CD14-positive monocyte (primary cell): ENCODE measurements at regions not wholly inside any gene's neighbourhood (a gene's known extent, or its start where the extent isn't known, plus 50 kb on each side); places are given as distances from the start of the nearest gene placed in this dataset.

ENCODE experiments used
- DNase-seq, 3 donors: peaks; one replicate each; pipeline ENCODE4 v3.0.0-alpha.2; 2011 to 2022
- H2AFZ ChIP-seq: 2 replicates; pipeline ENCODE4 v1.6.0; 2012; ENCODE audit warnings: mild to moderate bottlenecking, low read depth, low read length, inconsistent platforms; ENCODE audit not compliant: insufficient read depth, poor library complexity, severe bottlenecking
- H3K27ac ChIP-seq, 2 donors: 1 replicate in 1 of 2; 2 replicates in 1 of 2; pipeline ENCODE4 v1.5.1; 2012 to 2013; ENCODE audit warnings: low read length in 2 of 2, control low read depth in 1 of 2, inconsistent platforms in 1 of 2, low read depth in 1 of 2, mild to moderate bottlenecking in 1 of 2
- H3K27me3 ChIP-seq, 2 donors: one replicate each; pipeline versions ENCODE4 v1.6.0 to v1.6.1; 2011 to 2013; ENCODE audit warnings: low read length in 2 of 2; ENCODE audit not compliant: control insufficient read depth in 2 of 2, insufficient read depth in 2 of 2
- H3K36me3 ChIP-seq, 2 donors: replicated peaks in 1 of 2; 1 replicate in 1 of 2; 2 replicates in 1 of 2; pipeline versions ENCODE4 v1.5.1 to v1.6.1; 2012 to 2013; ENCODE audit warnings: low read length in 2 of 2, control low read depth in 1 of 2, inconsistent platforms in 1 of 2, mild to moderate bottlenecking in 1 of 2; ENCODE audit not compliant: insufficient read depth in 2 of 2, control insufficient read depth in 1 of 2
- H3K4me1 ChIP-seq, 2 donors: 1 replicate in 1 of 2; 2 replicates in 1 of 2; pipeline versions ENCODE4 v1.5.1 to v1.6.1; 2012 to 2013; ENCODE audit warnings: low read length in 2 of 2, control low read depth in 1 of 2, inconsistent platforms in 1 of 2, mild to moderate bottlenecking in 1 of 2, moderate library complexity in 1 of 2; ENCODE audit not compliant: insufficient read depth in 2 of 2, control insufficient read depth in 1 of 2
- H3K4me2 ChIP-seq: replicated peaks from 2 replicates; pipeline ENCODE3; 2012; ENCODE audit warnings: low read length, moderate library complexity, mild to moderate bottlenecking; ENCODE audit not compliant: poor library complexity, severe bottlenecking; ENCODE audit errors: extremely low read depth
- H3K4me3 ChIP-seq, 3 experiments: fragments of 200-600 bp in 1 of 3; sonication (generic) in 1 of 3; replicated peaks in 1 of 3; 1 replicate in 2 of 3; 2 replicates in 1 of 3; pipeline ENCODE4 v1.5.1; 2011 to 2013; ENCODE audit warnings: low read length in 3 of 3, mild to moderate bottlenecking in 3 of 3, control low read depth in 2 of 3, low read depth in 2 of 3, inconsistent platforms in 1 of 3, moderate library complexity in 1 of 3
- H3K79me2 ChIP-seq: 2 replicates; pipeline ENCODE4 v1.6.0; 2012; ENCODE audit warnings: mild to moderate bottlenecking, control low read depth, inconsistent platforms, low read length, moderate library complexity; ENCODE audit not compliant: insufficient read depth
- H3K9ac ChIP-seq: 2 replicates; pipeline ENCODE4 v1.6.0; 2017; ENCODE audit warnings: low read length, mild to moderate bottlenecking; ENCODE audit not compliant: insufficient read depth, poor library complexity, severe bottlenecking
- H3K9me3 ChIP-seq, 2 donors: replicated peaks in 1 of 2; 1 replicate in 1 of 2; 2 replicates in 1 of 2; pipeline versions ENCODE4 v1.5.1 to v1.6.1; 2012 to 2013; ENCODE audit warnings: low read length in 2 of 2, control low read depth in 1 of 2; ENCODE audit not compliant: control insufficient read depth in 1 of 2, insufficient read depth in 1 of 2
- H4K20me1 ChIP-seq: 2 replicates; pipeline ENCODE4 v1.6.0; 2012; ENCODE audit warnings: mild to moderate bottlenecking, low read length, control low read depth, moderate library complexity; ENCODE audit not compliant: insufficient read depth
- H3K27ac Mint-ChIP-seq, 7 donors: one replicate each; pipeline ENCODE4 v1.8.0; 2020; ENCODE audit warnings: mild to moderate bottlenecking in 7 of 7, mixed read lengths in 7 of 7, moderate library complexity in 6 of 7, inconsistent platforms in 2 of 7
- H3K27me3 Mint-ChIP-seq, 3 donors: one replicate each; pipeline ENCODE4 v1.8.0; 2021 to 2022; ENCODE audit warnings: low read depth in 3 of 3, mild to moderate bottlenecking in 3 of 3, mixed read lengths in 3 of 3, moderate library complexity in 3 of 3, inconsistent platforms in 1 of 3
- H3K36me3 Mint-ChIP-seq, 2 donors: one replicate each; pipeline ENCODE4 v1.8.0; 2020; ENCODE audit warnings: mixed read lengths in 2 of 2, inconsistent platforms in 1 of 2, mild to moderate bottlenecking in 1 of 2
- H3K4me1 Mint-ChIP-seq: one replicate; pipeline ENCODE4 v1.8.0; 2020; ENCODE audit warnings: mild to moderate bottlenecking, mixed read lengths
- H3K4me3 Mint-ChIP-seq, 2 donors: one replicate each; pipeline ENCODE4 v1.8.0; 2020; ENCODE audit warnings: mild to moderate bottlenecking in 2 of 2, mixed read lengths in 2 of 2, moderate library complexity in 1 of 2
- H3K9me3 Mint-ChIP-seq, 7 donors: one replicate each; pipeline ENCODE4 v1.8.0; 2020 to 2022; ENCODE audit warnings: mixed read lengths in 7 of 7, mild to moderate bottlenecking in 6 of 7, moderate library complexity in 6 of 7, inconsistent platforms in 2 of 7
- WGBS: methylation state at CpG from one replicate; pipeline ENCODE4 v1.1.5; 2013; ENCODE audit warnings: missing lambda C conversion rate; ENCODE audit not compliant: insufficient coverage; 5-methylcytosine and 5-hydroxymethylcytosine counted together
- intact Hi-C, 2 donors: fragments of 100-400 bp; cut with micrococcal nuclease; formaldehyde crosslinking; loops; one replicate each; pipeline versions ENCODE4 v1.15.0 to v1.15.1; 2023
- TF ChIP-seq, protein P1 (sequence below): fragments of 200-600 bp; IDR thresholded peaks from one replicate; pipeline ENCODE4 v1.8.0; 2022; ENCODE audit warnings: antibody characterized with exemption, mild to moderate bottlenecking

DNA sequence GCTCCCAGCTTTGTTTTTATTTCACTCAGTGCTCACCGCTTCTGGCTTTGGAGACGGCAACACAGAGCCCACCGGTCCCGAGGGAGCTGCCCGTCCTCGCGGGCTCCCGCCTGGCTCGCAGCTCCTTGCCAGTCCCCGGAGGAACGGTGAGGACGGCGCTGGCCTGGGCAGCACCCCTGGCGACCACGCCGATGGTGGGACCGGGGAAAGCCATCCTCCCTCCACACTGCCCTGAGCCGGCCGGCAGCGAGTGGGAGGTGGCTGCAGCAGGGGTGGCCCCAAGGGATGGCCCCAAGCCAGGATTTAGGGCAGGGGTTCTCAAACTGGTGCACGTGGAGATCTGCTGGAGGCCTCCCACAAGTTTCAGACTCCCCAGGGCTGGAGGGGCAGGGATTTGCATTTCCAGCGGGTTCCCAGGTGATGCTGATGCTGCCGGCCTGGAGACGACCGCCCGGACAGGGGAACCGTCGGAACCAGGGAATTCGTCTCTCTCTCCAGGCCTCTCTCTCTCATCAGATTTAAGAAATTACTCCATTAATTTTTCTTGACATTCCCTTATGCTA, 293.2 kb upstream of the IRX4 start:
- Histone ChIP-seq H3K9me3 (no peaks in the 10 kb centered on the region), H3K4me1 (no peaks in the 10 kb centered on the region), H3K79me2 (no peaks in the 10 kb centered on the region), H3K27ac (no peak overlapping the region), H3K4me2 (no peak overlapping the region), H3K27me3 (no peaks in the 10 kb centered on the region), H3K9ac (no peak overlapping the region), H3K4me3 (no peak overlapping the region), H4K20me1 (no peaks in the 10 kb centered on the region), H3K36me3 (no peaks in the 10 kb centered on the region), H2AFZ (no peak overlapping the region)
- peaks cover 6 to 7% (median 6%) of the 10 kb centered on the region in 3 donors for H3K27me3 Mint-ChIP-seq
- DNase-seq, result no peak
- intact Hi-C loops, result no loop called here
- WGBS, result 93% methylated on average over 16 of the region's 29 CpGs
- H3K4me3 Mint-ChIP-seq, result no peak overlapping the region
- H3K4me1 Mint-ChIP-seq, result no peaks in the 10 kb centered on the region
- no peaks in the 10 kb centered on the region for H3K36me3 Mint-ChIP-seq
- H3K27ac Mint-ChIP-seq, result no peak overlapping the region
- TF ChIP-seq, protein P1, sequence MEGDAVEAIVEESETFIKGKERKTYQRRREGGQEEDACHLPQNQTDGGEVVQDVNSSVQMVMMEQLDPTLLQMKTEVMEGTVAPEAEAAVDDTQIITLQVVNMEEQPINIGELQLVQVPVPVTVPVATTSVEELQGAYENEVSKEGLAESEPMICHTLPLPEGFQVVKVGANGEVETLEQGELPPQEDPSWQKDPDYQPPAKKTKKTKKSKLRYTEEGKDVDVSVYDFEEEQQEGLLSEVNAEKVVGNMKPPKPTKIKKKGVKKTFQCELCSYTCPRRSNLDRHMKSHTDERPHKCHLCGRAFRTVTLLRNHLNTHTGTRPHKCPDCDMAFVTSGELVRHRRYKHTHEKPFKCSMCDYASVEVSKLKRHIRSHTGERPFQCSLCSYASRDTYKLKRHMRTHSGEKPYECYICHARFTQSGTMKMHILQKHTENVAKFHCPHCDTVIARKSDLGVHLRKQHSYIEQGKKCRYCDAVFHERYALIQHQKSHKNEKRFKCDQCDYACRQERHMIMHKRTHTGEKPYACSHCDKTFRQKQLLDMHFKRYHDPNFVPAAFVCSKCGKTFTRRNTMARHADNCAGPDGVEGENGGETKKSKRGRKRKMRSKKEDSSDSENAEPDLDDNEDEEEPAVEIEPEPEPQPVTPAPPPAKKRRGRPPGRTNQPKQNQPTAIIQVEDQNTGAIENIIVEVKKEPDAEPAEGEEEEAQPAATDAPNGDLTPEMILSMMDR, result no peak
- H3K9me3 Mint-ChIP-seq, result peaks cover 0 to 2% (median 0%) of the 10 kb centered on the region in 7 donors

DNA sequence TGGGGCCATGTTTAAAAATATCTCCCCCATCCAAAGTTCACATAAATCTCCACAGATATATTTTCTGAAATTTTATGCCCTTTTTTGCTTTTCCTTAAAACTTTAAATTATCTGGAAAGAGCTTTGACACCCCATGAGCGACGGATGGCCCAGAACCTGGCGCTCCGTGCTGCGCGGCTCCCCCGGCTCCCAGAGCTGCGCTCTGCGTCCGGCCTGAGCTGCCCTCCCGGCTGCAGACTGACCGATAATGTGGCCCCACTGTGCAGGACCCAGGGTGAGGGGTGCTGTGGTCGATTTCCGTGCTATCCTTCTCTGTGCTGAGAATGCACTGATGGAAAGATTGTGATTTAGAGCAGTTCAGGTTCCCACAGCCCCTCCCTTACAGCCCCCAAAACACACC, 292.3 kb upstream of the IRX4 start:
- Mint-ChIP-seq H3K36me3 (no peaks in the 10 kb centered on the region), H3K27me3 (peaks cover 5 to 7% (median 6%) of the 10 kb centered on the region in 3 donors), H3K9me3 (peaks cover 0 to 2% (median 0%) of the 10 kb centered on the region in 7 donors), H3K4me3 (no peak overlapping the region), H3K4me1 (no peaks in the 10 kb centered on the region), H3K27ac (no peak overlapping the region)
- WGBS, result 95% methylated on average over 11 of the region's 14 CpGs
- Histone ChIP-seq H3K36me3 (no peaks in the 10 kb centered on the region), H3K9ac (no peak overlapping the region), H3K4me3 (no peak overlapping the region), H3K79me2 (no peaks in the 10 kb centered on the region), H2AFZ (no peak overlapping the region), H3K27me3 (no peaks in the 10 kb centered on the region), H3K4me2 (no peak overlapping the region), H4K20me1 (no peaks in the 10 kb centered on the region), H3K27ac (no peak overlapping the region), H3K4me1 (no peaks in the 10 kb centered on the region), H3K9me3 (no peaks in the 10 kb centered on the region)
- TF ChIP-seq, protein P1, result no peak
- no peak for DNase-seq
- intact Hi-C loops, result no loop called here
